Suprapubic skin (tissue), 3 donors: ENCODE measurements at regions not wholly inside any gene's neighbourhood (a gene's known extent, or its start where the extent isn't known, plus 50 kb on each side); places are given as distances from the start of the nearest gene placed in this dataset.

Source experiments
- CTCF ChIP-seq, 2 donors: fragments of 200-600 bp in 1 of 2; fragments of 450-650 bp in 1 of 2; sonication (generic) in 1 of 2; IDR thresholded peaks; one replicate each; pipeline ENCODE4 v1.5.1; 2016 to 2019; ENCODE audit warnings: antibody characterized with exemption in 2 of 2, mild to moderate bottlenecking in 1 of 2, moderate library complexity in 1 of 2
- POLR2A ChIP-seq, 2 donors: fragments of 450-650 bp; IDR thresholded peaks; one replicate each; pipeline ENCODE4 v1.6.1; 2017; ENCODE audit warnings: antibody characterized with exemption in 2 of 2, mild to moderate bottlenecking in 2 of 2, moderate library complexity in 2 of 2

GRCh38 chr3:33947272-33948195 is 149.1 kb downstream of the PDCD6IP start:
- no peak for TF ChIP-seq CTCF (IDR thresholded peaks at IDR 0.05)
- TF ChIP-seq POLR2A (IDR thresholded peaks at IDR 0.05) = no peak
